GM13976 (cell line): ENCODE measurements at regions not wholly inside any gene's neighbourhood (a gene's known extent, or its start where the extent isn't known, plus 50 kb on each side); places are given as distances from the start of the nearest gene placed in this dataset.

Experiments
- DNase-seq: peaks from one replicate; pipeline ENCODE4 v3.0.0; 2012; ENCODE audit warnings: low spot score
- in situ Hi-C: fragments of 300-500 bp; cut with MboI; formaldehyde crosslinking; loops from one replicate; pipeline ENCODE4 v1.12.0; 2022; ENCODE audit warnings: low sequenced_read_pairs, mixed read lengths, inconsistent platforms; ENCODE audit not compliant: unreplicated experiment
- TF ChIP-seq, protein P1 (sequence below): IDR thresholded peaks from 2 replicates; pipeline ENCODE4 v1.5.1; 2012; ENCODE audit warnings: borderline replicate concordance, mild to moderate bottlenecking; ENCODE audit not compliant: insufficient read depth; ENCODE audit errors: extremely low read depth, missing control alignments, control extremely low read depth

DNA sequence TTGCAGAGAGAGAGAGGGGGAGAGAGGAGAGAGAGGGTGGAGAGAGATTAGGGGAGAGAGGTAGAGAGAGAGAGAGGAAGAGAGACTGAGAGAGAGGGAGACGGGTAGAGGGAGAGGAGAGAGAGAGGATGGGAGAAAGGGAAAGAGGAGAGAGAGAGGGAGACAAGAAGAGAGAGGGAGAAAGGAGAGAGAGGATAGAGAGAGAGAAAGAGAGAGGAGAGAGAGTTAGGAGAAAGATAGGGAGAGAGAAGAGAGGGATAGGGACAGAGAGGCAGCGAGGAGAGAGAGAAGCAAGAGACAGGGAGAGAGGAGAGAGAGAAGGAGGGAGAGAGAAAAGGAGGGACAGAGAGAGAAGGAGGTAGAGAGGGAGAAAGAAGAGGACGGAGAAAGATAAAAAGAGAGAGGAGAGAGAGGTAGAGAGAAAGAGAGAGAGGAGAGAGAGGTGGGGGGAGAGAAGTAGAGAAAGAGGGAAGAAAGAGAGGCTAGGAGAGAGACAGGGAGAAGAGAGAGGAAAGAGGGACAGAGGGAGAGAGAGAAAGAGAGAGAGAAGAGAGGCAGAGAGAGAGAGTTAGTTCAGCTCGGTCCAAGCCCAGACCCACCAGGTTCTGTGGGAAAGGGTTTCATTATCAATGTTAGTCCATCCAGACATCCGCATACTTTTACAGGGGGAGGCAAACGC, 399.3 kb downstream of the ZSWIM6 start:
- TF ChIP-seq, protein P1, sequence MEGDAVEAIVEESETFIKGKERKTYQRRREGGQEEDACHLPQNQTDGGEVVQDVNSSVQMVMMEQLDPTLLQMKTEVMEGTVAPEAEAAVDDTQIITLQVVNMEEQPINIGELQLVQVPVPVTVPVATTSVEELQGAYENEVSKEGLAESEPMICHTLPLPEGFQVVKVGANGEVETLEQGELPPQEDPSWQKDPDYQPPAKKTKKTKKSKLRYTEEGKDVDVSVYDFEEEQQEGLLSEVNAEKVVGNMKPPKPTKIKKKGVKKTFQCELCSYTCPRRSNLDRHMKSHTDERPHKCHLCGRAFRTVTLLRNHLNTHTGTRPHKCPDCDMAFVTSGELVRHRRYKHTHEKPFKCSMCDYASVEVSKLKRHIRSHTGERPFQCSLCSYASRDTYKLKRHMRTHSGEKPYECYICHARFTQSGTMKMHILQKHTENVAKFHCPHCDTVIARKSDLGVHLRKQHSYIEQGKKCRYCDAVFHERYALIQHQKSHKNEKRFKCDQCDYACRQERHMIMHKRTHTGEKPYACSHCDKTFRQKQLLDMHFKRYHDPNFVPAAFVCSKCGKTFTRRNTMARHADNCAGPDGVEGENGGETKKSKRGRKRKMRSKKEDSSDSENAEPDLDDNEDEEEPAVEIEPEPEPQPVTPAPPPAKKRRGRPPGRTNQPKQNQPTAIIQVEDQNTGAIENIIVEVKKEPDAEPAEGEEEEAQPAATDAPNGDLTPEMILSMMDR: no peak
- DNase-seq: no peak
- in situ Hi-C loops: no loop called here

DNA sequence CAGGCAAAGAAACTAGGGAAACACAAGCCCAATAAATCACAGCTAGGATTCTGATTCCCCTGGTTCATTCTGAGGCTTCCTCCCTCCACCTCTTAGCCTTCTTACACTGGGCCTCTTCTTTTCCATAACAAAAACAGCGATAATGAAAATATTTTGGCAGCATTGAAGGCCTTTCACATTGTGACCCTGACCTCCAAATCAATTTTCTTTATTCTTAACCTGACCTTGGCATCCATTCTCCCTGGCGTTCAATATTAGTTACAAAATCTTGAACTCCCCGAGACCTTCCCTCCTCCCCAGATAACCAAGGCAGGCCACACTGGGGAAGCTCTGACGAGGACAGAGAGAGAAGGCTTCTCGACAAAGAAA, 399.9 kb downstream of the ZSWIM6 start:
- TF ChIP-seq, protein P1: no peak
- DNase-seq: no peak
- in situ Hi-C loops: no loop called here

DNA sequence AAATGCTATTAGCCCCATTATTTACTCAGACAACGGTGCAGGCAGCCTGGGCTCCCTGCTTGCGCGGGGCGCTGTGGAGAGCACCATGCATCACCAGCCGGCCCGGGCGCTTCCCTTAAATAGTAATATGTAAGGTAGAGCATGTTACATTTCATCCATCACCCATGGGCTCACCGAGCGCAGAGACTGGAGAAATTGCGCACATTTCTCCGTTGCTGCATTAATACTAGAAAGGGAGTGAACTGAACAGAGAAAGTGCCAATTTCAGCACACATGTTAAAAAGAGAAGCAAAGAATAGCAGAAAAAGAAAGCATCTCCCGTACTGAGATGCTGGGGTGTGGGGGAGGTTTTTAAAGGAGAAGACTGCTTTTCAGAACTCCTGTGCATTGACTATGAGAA, 400.3 kb downstream of the ZSWIM6 start:
- in situ Hi-C loops: no loop called here
- TF ChIP-seq, protein P1: no peak
- DNase-seq: no peak

DNA sequence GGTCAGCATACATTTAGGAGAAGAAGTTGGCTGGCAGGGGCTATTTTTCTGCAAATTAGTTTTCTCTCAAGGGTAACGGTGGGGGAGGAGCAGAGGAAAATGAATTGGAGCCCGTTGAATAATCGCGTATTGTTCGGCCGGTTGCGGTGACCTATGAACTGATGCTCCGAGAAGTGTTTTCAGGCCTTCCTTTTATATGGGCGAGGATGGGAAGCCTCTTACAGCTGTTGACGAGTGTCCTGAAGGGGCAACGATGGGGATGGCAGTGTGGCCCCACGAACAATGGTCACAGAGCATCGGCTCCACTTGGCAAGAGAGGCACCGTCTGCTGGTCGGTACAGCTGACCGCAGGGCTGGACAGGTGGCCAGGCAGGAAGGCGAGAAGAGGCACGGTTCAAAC, 400.7 kb downstream of the ZSWIM6 start:
- TF ChIP-seq, protein P1: no peak
- in situ Hi-C loops: no loop called here
- DNase-seq: no peak

DNA sequence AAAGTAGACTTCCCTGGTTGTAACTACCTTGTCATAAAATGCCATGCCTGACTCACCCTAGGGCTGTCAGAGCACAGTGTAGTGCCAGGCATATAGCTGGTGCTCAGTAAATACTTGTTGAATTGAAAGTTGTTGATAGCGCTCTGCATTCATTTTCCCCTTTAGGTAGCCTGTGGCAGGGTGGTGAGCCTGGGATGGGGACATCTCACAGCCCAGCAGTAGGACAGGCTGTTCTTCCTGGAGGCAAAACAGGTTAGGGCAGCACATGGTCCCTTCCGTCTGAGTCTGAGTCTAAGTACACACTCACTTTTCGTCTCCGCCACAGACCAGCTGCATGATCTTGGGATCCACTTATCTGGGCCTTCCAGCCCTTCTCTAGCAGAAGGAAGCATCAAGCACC, 401.9 kb downstream of the ZSWIM6 start:
- TF ChIP-seq, protein P1: no peak
- no peak for DNase-seq
- in situ Hi-C loops: no loop called here

DNA sequence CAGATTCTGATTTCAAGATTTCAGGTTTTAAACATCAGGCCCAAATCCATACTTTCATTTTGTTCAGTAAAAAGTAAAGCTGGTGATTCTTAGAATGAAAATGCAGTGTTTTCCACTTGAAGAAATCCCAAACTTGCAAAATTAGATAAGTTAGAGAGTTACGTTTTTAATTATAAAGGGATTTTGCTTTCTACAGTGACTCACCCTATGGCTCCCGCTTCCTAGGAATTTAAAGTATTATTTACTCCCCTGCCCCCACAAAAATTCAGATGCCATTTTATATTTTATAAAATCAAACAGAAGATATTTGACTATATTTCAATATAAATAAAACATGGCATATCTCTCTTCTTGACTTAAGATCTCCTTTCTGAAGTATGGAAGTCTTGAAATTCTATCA, 402.9 kb downstream of the ZSWIM6 start:
- DNase-seq: no peak
- TF ChIP-seq, protein P1: no peak
- in situ Hi-C loops: no loop called here
